Adipocyte (in vitro differentiated cells): ENCODE measurements at regions not wholly inside any gene's neighbourhood (a gene's known extent, or its start where the extent isn't known, plus 50 kb on each side); places are given as distances from the start of the nearest gene placed in this dataset.

ENCODE experiments used
- DNase-seq: peaks from one replicate; pipeline ENCODE4 v3.0.0-alpha.2; 2015; ENCODE audit warnings: low read depth
- H3K27me3 ChIP-seq: replicated peaks from 2 replicates; pipeline ENCODE4 v1.7.0; 2013; ENCODE audit warnings: mild to moderate bottlenecking, low read length, moderate library complexity; ENCODE audit not compliant: control insufficient read depth, insufficient read depth
- H3K36me3 ChIP-seq: 2 replicates; pipeline ENCODE4 v1.7.0; 2013; ENCODE audit warnings: low read length, mild to moderate bottlenecking, moderate library complexity; ENCODE audit not compliant: control insufficient read depth, insufficient read depth, severe bottlenecking
- H3K4me1 ChIP-seq: 2 replicates; pipeline ENCODE4 v1.7.0; 2013; ENCODE audit warnings: mild to moderate bottlenecking, low read length, moderate library complexity; ENCODE audit not compliant: control insufficient read depth, insufficient read depth
- H3K4me3 ChIP-seq: 2 replicates; pipeline ENCODE4 v1.7.0; 2013; ENCODE audit warnings: mild to moderate bottlenecking, low read length, moderate library complexity
- H3K9ac ChIP-seq: 2 replicates; pipeline ENCODE4 v1.7.0; 2013; ENCODE audit warnings: mild to moderate bottlenecking, low read length, moderate library complexity
- H3K9me3 ChIP-seq: 2 replicates; pipeline ENCODE4 v1.7.0; 2013; ENCODE audit warnings: mild to moderate bottlenecking, low read length, moderate library complexity; ENCODE audit not compliant: control insufficient read depth

GRCh38 chr9:135228983-135229625 is 141.6 kb downstream of the OLFM1 start:
- H3K9me3 ChIP-seq = peaks cover 9% of the 10 kb centered on the region
- DNase-seq = no peak
- H3K36me3 ChIP-seq = no peaks in the 10 kb centered on the region
- peaks cover 16% of the 10 kb centered on the region for H3K27me3 ChIP-seq
- H3K4me3 ChIP-seq = no peak overlapping the region
- H3K9ac ChIP-seq = no peak overlapping the region
- H3K4me1 ChIP-seq = peaks cover 6% of the 10 kb centered on the region

- Histone ChIP-seq H3K36me3 (no peaks in the 10 kb centered on the region), H3K4me1 (peaks cover 6% of the 10 kb centered on the region), H3K9me3 (peaks cover 16% of the 10 kb centered on the region), H3K4me3 (no peak overlapping the region), H3K9ac (no peak overlapping the region), H3K27me3 (peaks cover 16% of the 10 kb centered on the region)
- DNase-seq = no peak
These were observed 142.4 kb downstream of the OLFM1 start for GRCh38 chr9:135229701-135230385.

- Histone ChIP-seq H3K4me1 (peaks cover 6% of the 10 kb centered on the region), H3K36me3 (no peaks in the 10 kb centered on the region), H3K9me3 (peaks cover 17% of the 10 kb centered on the region), H3K9ac (no peak overlapping the region), H3K4me3 (no peak overlapping the region), H3K27me3 (peaks cover 16% of the 10 kb centered on the region)
- DNase-seq = no peak
These were observed 142.9 kb downstream of the OLFM1 start for GRCh38 chr9:135230386-135230765.

GRCh38 chr9:135230817-135231520 is 143.5 kb downstream of the OLFM1 start:
- no peaks in the 10 kb centered on the region for H3K36me3 ChIP-seq
- DNase-seq = no peak

GRCh38 chr9:135239100-135239768 is 151.8 kb downstream of the OLFM1 start:
- DNase-seq = no peak
- H3K9ac ChIP-seq = no peak overlapping the region
- no peaks in the 10 kb centered on the region for H3K4me1 ChIP-seq
- no peak overlapping the region for H3K4me3 ChIP-seq
- peaks cover 20% of the 10 kb centered on the region for H3K27me3 ChIP-seq
- no peaks in the 10 kb centered on the region for H3K36me3 ChIP-seq
- peaks cover 6% of the 10 kb centered on the region for H3K9me3 ChIP-seq

More at GRCh38 chr9:135230817-135231520, 143.5 kb downstream of the OLFM1 start:
- H3K4me3 ChIP-seq = no peak overlapping the region
- no peak overlapping the region for H3K9ac ChIP-seq
- H3K27me3 ChIP-seq = peaks cover 16% of the 10 kb centered on the region
- peaks cover 17% of the 10 kb centered on the region for H3K9me3 ChIP-seq
- peaks cover 6% of the 10 kb centered on the region for H3K4me1 ChIP-seq

GRCh38 chr9:135239769-135240141 is 152.3 kb downstream of the OLFM1 start:
- H3K27me3 ChIP-seq = peaks cover 23% of the 10 kb centered on the region
- no peak for DNase-seq
- peaks cover 2% of the 10 kb centered on the region for H3K9me3 ChIP-seq
- H3K36me3 ChIP-seq = no peaks in the 10 kb centered on the region
- no peak overlapping the region for H3K4me3 ChIP-seq
- H3K9ac ChIP-seq = no peak overlapping the region
- H3K4me1 ChIP-seq = no peaks in the 10 kb centered on the region

GRCh38 chr9:135240222-135240621 is 152.8 kb downstream of the OLFM1 start:
- no peaks in the 10 kb centered on the region for H3K9me3 ChIP-seq
- no peak overlapping the region for H3K9ac ChIP-seq
- no peak for DNase-seq
- H3K4me1 ChIP-seq = no peaks in the 10 kb centered on the region
- no peaks in the 10 kb centered on the region for H3K36me3 ChIP-seq
- no peak overlapping the region for H3K4me3 ChIP-seq
- H3K27me3 ChIP-seq = peaks cover 26% of the 10 kb centered on the region

GRCh38 chr9:135240871-135241311 is 153.4 kb downstream of the OLFM1 start:
- Histone ChIP-seq H3K27me3 (peaks cover 33% of the 10 kb centered on the region), H3K4me3 (no peak overlapping the region), H3K9ac (no peak overlapping the region), H3K9me3 (no peaks in the 10 kb centered on the region), H3K36me3 (no peaks in the 10 kb centered on the region), H3K4me1 (no peaks in the 10 kb centered on the region)
- no peak for DNase-seq

GRCh38 chr9:135241381-135242048 is 154.0 kb downstream of the OLFM1 start:
- no peak overlapping the region for H3K9ac ChIP-seq
- H3K27me3 ChIP-seq = peaks cover 39% of the 10 kb centered on the region
- no peaks in the 10 kb centered on the region for H3K4me1 ChIP-seq
- DNase-seq = no peak
- no peak overlapping the region for H3K4me3 ChIP-seq
- H3K36me3 ChIP-seq = no peaks in the 10 kb centered on the region
- H3K9me3 ChIP-seq = no peaks in the 10 kb centered on the region

- no peak for DNase-seq
- Histone ChIP-seq H3K9ac (no peak overlapping the region), H3K4me1 (no peaks in the 10 kb centered on the region), H3K4me3 (no peak overlapping the region), H3K27me3 (peaks cover 41% of the 10 kb centered on the region), H3K36me3 (no peaks in the 10 kb centered on the region), H3K9me3 (no peaks in the 10 kb centered on the region)
These were observed 154.6 kb downstream of the OLFM1 start for GRCh38 chr9:135242049-135242396.

GRCh38 chr9:135242406-135242805 is 154.9 kb downstream of the OLFM1 start:
- H3K4me1 ChIP-seq = no peaks in the 10 kb centered on the region
- H3K36me3 ChIP-seq = no peaks in the 10 kb centered on the region
- DNase-seq = no peak
- H3K27me3 ChIP-seq = peaks cover 41% of the 10 kb centered on the region
- no peaks in the 10 kb centered on the region for H3K9me3 ChIP-seq
- no peak overlapping the region for H3K4me3 ChIP-seq
- no peak overlapping the region for H3K9ac ChIP-seq
